Peyer's patch (tissue), 4 donors: ENCODE measurements at regions not wholly inside any gene's neighbourhood (a gene's known extent, or its start where the extent isn't known, plus 50 kb on each side); places are given as distances from the start of the nearest gene placed in this dataset.

ENCODE experiments used
- CTCF ChIP-seq, 6 experiments: fragments of 450-650 bp in 4 of 6; fragments of 200-600 bp in 2 of 6; sonication (generic) in 1 of 6; IDR thresholded peaks; one replicate each; pipeline ENCODE4 v1.5.1; 2017 to 2019; ENCODE audit warnings: antibody characterized with exemption in 6 of 6, mild to moderate bottlenecking in 3 of 6, moderate library complexity in 1 of 6
- POLR2A ChIP-seq, 2 donors: fragments of 450-650 bp; IDR thresholded peaks; one replicate each; pipeline ENCODE4 v1.5.1; 2017; ENCODE audit warnings: antibody characterized with exemption in 2 of 2, mild to moderate bottlenecking in 2 of 2, moderate library complexity in 2 of 2

- TF ChIP-seq CTCF (IDR thresholded peaks at IDR 0.05) (no peak), POLR2A (IDR thresholded peaks at IDR 0.05) (no peak)
Observed at GRCh38 chr9:118209343-118209742, 505.1 kb downstream of the TLR4 start.
